PC-3 (cell line): ENCODE measurements at regions not wholly inside any gene's neighbourhood (a gene's known extent, or its start where the extent isn't known, plus 50 kb on each side); places are given as distances from the start of the nearest gene placed in this dataset.

ENCODE experiments used
- EZH2phosphoT487 ChIP-seq: fragments of 300-600 bp; sonication (generic); IDR thresholded peaks from 2 replicates; pipeline ENCODE4 v1.6.1; 2018; ENCODE audit warnings: mild to moderate bottlenecking, antibody characterized with exemption, low read length, borderline replicate concordance
- TF ChIP-seq, protein P1 (sequence below): fragments of 300-600 bp; sonication (generic); conservative IDR thresholded peaks from 2 replicates; pipeline ENCODE4 v1.5.1; 2017; ENCODE audit warnings: antibody characterized with exemption, low read depth, mild to moderate bottlenecking, low read length

DNA sequence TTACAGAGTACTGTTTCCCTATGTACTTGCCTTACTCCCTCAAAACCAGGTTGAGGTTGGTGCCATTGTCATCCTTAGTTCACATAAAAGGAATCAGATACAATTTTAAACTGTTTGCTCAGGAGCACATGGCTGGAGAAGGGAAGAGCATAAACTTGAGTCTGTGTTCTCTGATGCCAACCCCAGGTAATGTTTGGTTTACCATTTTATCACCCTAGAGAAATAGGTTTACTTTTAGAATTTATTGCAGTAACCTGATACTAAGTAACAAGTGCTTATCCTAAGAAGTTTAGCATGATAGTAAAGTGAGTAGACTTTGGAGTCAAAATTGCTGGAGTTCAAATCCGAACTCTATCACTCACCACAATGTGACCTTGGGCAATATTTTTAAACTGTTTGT is 86.3 kb downstream of the RFPL4B start:
- TF ChIP-seq, protein P1, sequence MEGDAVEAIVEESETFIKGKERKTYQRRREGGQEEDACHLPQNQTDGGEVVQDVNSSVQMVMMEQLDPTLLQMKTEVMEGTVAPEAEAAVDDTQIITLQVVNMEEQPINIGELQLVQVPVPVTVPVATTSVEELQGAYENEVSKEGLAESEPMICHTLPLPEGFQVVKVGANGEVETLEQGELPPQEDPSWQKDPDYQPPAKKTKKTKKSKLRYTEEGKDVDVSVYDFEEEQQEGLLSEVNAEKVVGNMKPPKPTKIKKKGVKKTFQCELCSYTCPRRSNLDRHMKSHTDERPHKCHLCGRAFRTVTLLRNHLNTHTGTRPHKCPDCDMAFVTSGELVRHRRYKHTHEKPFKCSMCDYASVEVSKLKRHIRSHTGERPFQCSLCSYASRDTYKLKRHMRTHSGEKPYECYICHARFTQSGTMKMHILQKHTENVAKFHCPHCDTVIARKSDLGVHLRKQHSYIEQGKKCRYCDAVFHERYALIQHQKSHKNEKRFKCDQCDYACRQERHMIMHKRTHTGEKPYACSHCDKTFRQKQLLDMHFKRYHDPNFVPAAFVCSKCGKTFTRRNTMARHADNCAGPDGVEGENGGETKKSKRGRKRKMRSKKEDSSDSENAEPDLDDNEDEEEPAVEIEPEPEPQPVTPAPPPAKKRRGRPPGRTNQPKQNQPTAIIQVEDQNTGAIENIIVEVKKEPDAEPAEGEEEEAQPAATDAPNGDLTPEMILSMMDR = no peak
- no peak for TF ChIP-seq EZH2phosphoT487
